K562 (cell line): ENCODE measurements at regions not wholly inside any gene's neighbourhood (a gene's known extent, or its start where the extent isn't known, plus 50 kb on each side); places are given as distances from the start of the nearest gene placed in this dataset.

ENCODE experiments used
- CEBPB ChIP-seq: fragments of 450-650 bp; IDR thresholded peaks from 2 replicates; pipeline ENCODE4 v1.6.1; 2016; ENCODE audit warnings: missing genetic modification characterization, missing compliant biosample characterization
- CTCF ChIP-seq, 3 experiments: IDR thresholded peaks in 2 of 3; conservative IDR thresholded peaks in 1 of 3; 2 replicates each; pipeline ENCODE4 v1.5.1; 2011 to 2012; ENCODE audit warnings: low read length in 3 of 3, mild to moderate bottlenecking in 3 of 3, control low read depth in 2 of 3, improper control_type of control experiment in 1 of 3, inconsistent platforms in 1 of 3, low read depth in 1 of 3, mixed read lengths in 1 of 3, moderate library complexity in 1 of 3; ENCODE audit not compliant: insufficient read depth in 2 of 3
- PREB ChIP-seq: sonication (generic); formaldehyde crosslinking; IDR thresholded peaks from 2 replicates; pipeline ENCODE4 v1.8.1; 2023; ENCODE audit warnings: mild to moderate bottlenecking, missing genetic modification reagents
- TF ChIP-seq, protein P1 (sequence below): fragments of 450-650 bp; IDR thresholded peaks from 2 replicates; pipeline ENCODE4 v1.6.1; 2016; ENCODE audit warnings: low read depth
- TF ChIP-seq, protein P2 (sequence below): sonication (generic); formaldehyde crosslinking; IDR thresholded peaks from 2 replicates; pipeline ENCODE4 v1.8.1; 2022; ENCODE audit warnings: missing genetic modification reagents

DNA sequence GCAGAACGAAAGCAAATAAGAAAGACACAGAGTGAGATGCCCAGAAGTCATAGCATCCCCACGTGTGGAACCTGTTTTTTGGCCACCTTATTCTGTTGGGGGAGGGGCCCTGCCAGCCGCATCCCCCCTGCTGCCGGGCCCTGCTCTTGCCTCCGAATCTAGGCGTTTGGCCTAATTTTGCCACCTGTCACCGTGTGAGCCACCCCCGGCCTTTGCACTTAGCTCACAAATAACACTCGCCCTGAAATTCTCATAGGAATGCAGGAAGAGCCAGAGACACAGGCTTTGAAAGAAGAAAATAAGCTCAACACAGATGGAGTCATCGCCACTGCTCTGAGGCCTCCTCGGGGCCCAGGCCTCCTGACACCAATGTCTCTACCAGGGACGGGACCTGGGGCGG lies 522.6 kb upstream of the SALL3 start:
- TF ChIP-seq, protein P1, sequence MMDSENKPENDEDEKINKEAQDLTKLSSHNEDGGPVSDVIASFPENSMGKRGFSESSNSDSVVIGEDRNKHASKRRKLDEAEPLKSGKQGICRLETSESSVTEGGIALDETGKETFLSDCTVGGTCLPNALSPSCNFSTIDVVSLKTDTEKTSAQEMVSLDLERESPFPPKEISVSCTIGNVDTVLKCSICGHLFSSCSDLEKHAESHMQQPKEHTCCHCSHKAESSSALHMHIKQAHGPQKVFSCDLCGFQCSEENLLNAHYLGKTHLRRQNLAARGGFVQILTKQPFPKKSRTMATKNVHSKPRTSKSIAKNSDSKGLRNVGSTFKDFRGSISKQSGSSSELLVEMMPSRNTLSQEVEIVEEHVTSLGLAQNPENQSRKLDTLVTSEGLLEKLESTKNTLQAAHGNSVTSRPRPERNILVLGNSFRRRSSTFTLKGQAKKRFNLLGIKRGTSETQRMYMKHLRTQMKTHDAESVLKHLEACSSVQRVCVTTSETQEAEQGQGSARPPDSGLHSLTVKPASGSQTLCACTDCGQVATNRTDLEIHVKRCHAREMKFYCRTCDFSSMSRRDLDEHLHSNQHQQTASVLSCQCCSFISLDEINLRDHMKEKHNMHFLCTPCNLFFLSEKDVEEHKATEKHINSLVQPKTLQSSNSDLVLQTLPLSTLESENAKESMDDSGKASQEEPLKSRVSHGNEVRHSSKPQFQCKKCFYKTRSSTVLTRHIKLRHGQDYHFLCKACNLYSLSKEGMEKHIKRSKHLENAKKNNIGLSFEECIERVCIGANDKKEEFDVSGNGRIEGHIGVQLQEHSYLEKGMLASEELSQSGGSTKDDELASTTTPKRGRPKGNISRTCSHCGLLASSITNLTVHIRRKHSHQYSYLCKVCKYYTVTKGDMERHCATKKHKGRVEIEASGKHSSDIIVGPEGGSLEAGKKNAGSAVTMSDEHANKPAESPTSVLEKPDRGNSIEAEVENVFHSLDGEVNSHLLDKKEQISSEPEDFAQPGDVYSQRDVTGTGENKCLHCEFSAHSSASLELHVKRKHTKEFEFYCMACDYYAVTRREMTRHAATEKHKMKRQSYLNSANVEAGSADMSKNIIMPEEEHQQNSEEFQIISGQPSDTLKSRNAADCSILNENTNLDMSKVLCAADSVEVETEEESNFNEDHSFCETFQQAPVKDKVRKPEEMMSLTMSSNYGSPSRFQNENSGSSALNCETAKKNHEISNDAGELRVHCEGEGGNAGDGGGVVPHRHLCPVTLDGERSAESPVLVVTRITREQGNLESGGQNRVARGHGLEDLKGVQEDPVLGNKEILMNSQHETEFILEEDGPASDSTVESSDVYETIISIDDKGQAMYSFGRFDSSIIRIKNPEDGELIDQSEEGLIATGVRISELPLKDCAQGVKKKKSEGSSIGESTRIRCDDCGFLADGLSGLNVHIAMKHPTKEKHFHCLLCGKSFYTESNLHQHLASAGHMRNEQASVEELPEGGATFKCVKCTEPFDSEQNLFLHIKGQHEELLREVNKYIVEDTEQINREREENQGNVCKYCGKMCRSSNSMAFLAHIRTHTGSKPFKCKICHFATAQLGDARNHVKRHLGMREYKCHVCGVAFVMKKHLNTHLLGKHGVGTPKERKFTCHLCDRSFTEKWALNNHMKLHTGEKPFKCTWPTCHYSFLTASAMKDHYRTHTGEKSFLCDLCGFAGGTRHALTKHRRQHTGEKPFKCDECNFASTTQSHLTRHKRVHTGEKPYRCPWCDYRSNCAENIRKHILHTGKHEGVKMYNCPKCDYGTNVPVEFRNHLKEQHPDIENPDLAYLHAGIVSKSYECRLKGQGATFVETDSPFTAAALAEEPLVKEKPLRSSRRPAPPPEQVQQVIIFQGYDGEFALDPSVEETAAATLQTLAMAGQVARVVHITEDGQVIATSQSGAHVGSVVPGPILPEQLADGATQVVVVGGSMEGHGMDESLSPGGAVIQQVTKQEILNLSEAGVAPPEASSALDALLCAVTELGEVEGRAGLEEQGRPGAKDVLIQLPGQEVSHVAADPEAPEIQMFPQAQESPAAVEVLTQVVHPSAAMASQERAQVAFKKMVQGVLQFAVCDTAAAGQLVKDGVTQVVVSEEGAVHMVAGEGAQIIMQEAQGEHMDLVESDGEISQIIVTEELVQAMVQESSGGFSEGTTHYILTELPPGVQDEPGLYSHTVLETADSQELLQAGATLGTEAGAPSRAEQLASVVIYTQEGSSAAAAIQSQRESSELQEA: no peak
- no peak for TF ChIP-seq PREB
- TF ChIP-seq CTCF (IDR thresholded peaks at IDR 0.05 in 2 of 3, conservative IDR thresholded peaks at IDR 0.05 in 1 of 3; ENCODE audit: insufficient read depth in 2 of 3, low read depth in 1 of 3, low read length in 3 of 3): no peak
- TF ChIP-seq, protein P2, sequence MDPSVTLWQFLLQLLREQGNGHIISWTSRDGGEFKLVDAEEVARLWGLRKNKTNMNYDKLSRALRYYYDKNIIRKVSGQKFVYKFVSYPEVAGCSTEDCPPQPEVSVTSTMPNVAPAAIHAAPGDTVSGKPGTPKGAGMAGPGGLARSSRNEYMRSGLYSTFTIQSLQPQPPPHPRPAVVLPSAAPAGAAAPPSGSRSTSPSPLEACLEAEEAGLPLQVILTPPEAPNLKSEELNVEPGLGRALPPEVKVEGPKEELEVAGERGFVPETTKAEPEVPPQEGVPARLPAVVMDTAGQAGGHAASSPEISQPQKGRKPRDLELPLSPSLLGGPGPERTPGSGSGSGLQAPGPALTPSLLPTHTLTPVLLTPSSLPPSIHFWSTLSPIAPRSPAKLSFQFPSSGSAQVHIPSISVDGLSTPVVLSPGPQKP: no peak
- no peak for TF ChIP-seq CEBPB (tag)
